Mucosa of gallbladder (tissue), 1 donor: ENCODE measurements at regions not wholly inside any gene's neighbourhood (a gene's known extent, or its start where the extent isn't known, plus 50 kb on each side); places are given as distances from the start of the nearest gene placed in this dataset.
"Not testable (repeated sequence)": the region's sequence is repeated elsewhere in the genome, so short reads cannot be mapped to it uniquely, and the experiment has no call there.

ENCODE experiments used
- DNase-seq: peaks from one replicate; pipeline ENCODE4 v3.0.0-alpha.2; 2020; ENCODE audit warnings: low spot score
- donor health status: DM: no; HTN: no; CAD: no.

DNA sequence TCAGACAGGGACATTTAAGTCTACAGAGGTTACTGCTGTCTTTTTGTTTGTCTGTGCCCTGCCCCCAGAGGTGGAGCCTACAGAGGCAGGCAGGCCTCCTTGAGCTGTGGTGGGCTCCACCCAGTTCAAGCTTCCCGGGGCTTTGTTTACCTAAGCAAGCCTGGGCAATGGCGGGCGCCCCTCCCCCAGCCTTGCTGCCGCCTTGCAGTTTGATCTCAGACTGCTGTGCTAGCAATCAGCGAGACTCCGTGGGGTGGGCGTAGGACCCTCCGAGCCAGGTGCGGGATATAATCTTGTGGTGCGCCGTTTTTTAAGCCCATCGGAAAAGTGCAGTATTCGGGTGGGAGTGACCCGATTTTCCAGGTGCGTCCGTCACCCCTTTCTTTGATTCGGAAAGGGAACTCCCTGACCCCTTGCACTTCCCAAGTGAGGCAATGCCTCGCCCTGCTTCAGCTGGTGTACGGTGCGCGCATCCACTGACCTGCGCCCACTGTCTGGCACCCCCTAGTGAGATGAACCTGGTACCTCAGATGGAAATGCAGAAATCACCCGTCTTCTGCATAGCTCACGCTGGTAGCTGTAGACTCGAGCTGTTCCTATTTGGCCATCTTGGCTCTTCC lies 134.1 kb upstream of the KITLG start:
- DNase-seq: not testable (repeated sequence)

DNA sequence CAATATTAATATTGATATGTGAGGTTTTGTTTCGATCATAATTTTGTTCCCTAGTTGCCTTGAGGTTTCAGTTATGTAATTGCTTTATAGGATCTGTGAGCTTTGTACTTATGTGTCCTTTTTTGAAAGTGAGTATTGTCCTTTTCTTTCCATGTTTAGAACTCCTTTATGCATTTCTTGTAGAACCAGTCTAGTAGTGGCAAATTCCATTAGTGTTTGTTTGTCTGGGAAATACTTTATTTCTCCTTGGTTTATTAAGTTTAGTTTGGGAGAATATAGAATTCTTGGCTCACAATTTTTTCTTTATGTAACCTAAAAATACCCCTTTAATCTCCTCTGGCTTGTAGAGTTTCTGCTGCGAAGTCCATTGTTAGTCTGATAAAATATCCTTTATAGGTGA lies 127.5 kb upstream of the KITLG start:
- DNase-seq: no peak

DNA sequence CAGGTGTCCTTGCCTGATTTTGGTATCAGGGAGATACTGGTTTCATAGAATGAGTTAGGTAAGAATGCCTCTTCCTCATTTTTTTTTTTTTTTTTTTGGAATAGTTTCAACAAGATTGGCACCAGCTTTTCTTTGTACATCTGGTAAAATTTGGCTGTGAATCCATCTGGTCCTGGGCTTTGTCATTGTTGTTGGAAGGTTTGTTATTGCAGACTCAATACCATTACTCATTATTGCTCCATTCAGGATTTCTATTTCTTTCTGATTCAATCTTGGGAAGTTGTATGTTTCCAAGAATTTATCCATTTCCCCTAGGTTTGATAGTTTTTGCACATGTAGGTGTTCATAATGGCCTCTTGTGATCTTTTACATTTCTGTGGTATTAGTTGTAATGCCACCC lies 126.0 kb upstream of the KITLG start:
- DNase-seq: no peak

GRCh38 chr12:88703790-88704189 lies 123.5 kb upstream of the KITLG start:
- no peak for DNase-seq

DNA sequence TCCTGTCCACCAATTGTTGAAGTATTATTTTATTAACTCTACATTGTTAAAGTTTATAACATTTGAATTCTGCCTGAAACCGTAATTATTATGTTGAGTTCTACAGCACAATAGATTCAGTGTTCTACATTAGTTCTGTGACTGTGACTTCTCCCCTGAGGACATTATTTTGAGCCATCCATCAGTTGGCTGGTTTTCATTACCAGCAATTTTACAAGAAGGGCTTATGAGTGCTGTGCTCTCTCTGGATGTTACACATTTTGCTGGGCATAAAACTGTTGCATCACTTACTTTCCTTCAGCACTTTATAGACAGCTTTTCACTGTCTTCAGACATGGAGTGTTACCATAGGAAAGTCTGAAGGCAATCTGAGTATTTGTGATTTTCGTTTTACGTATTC lies 118.2 kb upstream of the KITLG start:
- no peak for DNase-seq

GRCh38 chr12:88693837-88694445 lies 113.7 kb upstream of the KITLG start:
- DNase-seq: no peak

- DNase-seq: no peak
Measured at GRCh38 chr12:88691811-88692210, 111.5 kb upstream of the KITLG start.

DNA sequence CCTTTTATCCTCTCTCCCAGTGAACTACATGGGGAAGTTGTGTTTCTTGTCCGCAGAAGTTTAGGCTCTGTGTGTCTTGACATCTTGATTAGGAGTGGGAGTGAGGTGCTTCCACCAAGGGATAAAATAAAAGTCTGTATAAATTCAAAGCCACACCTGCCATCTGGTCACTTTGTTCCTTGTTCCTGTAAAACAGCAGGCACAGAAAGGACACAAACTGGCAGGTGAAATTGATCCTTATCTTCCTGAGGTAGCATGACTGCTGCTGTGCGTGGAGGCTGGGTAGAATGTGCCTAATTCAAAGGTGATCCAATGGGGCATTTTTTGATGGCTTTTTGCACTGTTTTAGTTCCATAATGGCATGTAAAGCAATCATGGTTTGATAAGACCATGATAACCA lies 104.3 kb upstream of the KITLG start:
- no peak for DNase-seq

DNA sequence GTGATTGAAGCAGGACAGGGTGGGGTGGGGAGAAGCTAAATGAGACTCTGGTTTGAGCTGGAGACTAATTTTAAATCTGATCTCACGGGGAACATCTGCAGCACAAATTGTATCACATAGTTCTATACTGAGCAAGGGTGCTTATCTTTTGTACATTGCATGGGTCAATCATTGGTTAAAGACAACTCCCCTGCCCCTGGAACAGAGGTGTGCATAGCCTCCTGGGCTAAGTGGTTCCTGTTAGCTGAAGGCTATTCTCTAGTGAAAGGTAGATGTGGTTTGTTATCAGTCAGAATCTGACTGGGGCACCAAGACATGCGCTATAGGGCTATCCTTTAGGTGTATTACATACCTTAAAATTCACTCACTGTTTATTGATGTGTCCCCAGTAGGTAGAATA lies 103.9 kb upstream of the KITLG start:
- DNase-seq: no peak

DNA sequence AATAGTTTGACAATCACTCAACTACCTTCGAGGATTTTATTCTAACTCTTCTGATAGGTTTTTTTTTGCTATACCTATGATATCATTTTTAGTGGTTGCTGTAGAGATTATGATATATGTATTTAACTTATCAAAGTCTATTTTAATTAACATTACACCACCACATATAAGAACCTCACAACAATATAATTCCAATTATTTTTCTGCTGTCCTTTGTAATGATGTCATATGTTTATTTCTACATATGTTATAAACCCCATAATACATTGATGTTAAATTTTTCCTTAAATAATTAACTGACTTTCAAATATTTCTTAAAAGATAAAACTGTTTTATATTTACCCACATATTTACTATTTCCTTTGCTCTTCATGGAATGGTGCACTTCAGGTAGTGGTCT lies 103.4 kb upstream of the KITLG start:
- no peak for DNase-seq

GRCh38 chr12:88681271-88681670 lies 101.0 kb upstream of the KITLG start:
- DNase-seq: no peak

DNA sequence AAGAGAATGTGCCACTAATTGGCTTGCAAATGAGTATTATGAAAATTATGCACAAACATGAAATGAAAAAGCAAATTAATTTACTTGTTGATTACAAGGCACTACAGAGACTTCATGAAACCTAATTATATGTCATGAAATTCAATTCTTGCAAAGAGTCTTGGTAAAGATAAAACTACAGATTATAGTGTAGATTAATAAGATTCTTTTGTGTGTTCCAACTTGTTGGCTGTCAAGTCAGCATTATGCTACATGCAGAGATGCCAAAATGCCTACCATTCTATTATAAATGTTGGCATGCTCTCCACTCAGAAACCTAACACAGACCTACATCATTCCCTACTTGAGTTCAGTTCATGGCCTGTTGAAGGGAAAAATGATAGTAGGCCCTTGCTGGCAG lies 97.2 kb upstream of the KITLG start:
- no peak for DNase-seq

DNA sequence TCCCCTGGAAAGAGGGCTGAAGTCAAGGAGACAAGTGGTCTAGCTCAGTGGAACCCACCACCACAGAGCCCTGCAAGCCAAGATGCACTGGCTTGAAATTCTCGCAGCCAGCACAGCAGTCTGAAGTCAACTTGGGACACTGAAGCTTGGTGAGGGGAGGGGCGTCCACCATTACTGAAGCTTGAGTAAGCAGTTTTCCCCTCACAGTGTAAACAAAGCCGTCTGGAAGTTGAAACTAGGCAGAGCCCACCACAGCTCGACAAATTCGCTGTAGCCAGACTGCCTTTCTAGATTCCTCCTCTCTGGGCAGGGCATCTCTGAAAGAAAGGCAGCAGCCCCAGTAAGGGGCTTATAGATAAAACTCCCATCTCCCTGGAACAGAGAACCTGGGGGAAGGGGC lies 87.3 kb upstream of the KITLG start:
- DNase-seq: not testable (repeated sequence)

- DNase-seq: no peak
Measured at GRCh38 chr12:88665071-88665470, 84.8 kb upstream of the KITLG start.

DNA sequence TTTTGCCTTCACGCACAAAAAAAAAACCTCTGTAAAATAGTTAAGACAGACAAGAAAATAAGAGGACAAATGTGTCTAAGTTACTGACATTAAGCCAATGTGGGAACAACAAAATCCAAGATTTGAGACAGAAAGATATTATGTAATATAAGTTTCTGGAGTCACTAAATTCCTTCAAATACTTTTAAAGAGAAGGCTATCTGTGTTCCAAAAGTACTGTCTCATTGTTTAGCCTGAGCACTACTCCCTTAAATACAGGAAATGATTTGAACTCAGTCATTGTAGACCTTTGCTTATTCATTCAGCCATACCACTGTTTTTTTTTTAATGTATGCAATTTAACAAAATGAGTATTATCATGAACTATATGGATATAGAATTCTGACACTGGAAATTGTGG lies 82.7 kb upstream of the KITLG start:
- DNase-seq: no peak

DNA sequence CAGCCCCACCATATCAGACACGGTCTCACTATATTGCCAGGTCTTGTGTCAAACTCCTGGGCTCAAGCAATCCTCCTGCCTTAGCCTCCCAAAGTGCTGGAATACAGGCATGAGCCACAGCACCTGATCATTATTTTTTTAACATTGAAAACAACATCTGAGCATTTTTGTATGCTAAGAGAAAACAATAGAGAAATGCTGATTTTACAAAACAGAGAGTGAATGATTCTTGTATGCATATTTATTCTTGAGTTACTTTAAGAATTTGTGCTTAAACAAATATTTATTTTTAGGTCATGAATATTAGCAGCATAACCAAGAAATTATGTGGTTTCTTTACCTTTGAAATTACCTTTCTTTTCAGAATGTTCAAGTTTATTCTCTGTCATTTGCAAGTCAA lies 81.8 kb upstream of the KITLG start:
- no peak for DNase-seq

GRCh38 chr12:88658009-88658408 lies 77.7 kb upstream of the KITLG start:
- peak; percentile 67 for DNase-seq

- no peak for DNase-seq
Measured at GRCh38 chr12:88650715-88651114, 70.4 kb upstream of the KITLG start.

DNA sequence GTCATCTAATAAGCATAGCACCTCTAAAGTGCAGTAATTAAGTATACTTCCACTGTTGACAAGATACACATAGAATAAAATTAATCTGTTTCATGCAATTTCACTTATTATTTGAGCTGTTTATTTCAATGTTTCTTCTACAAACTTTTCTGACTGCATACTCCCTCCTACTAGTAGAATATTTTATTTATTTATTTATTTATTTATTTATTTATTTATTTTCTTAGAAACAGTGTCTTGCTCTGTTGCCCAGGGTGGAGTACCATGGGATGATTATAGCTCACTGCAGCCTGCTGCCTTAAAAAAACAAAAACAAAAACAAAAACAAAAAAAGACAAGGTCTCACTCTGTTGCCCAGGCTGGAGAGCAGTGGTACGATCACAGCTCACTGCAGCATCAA lies 68.4 kb upstream of the KITLG start:
- DNase-seq: no peak

DNA sequence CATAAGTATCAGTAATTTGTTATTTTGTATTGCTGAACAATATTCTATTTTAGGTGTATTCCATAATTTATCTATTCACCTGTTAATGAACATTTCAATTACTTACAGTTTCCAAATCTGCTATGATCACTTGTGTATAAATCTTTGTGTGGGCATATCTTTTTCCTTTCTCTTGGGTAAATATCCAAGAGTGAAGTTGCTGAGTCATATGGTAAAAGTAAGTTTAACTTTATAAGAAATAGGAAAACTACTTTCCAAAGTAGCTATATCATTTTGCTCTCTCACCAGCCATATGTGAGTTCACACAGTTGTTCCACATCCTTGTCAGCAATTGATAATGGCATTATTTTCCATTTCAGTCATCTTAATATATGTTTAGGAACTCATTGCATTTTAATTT lies 66.6 kb upstream of the KITLG start:
- no peak for DNase-seq

GRCh38 chr12:88645816-88646215 lies 65.5 kb upstream of the KITLG start:
- no peak for DNase-seq

GRCh38 chr12:88644946-88645702 lies 64.9 kb upstream of the KITLG start:
- DNase-seq: no peak

DNA sequence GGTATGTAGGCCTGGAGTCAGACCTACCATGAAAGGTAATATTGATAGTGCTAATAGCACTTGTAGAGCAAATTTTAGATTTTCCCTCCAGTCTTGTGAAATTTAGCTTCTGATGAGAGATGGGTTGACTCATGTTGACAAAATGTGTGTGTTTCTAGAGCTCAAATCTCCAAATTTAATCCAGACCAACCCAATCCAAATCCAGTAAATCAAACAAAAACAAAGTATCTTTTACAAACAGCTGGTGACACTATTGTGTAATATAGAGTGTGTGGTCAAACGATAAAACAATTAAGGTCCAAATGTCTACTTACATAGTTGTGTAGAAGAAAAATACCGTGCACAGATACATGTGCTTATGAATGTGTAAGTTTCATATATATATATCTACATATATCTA lies 63.4 kb upstream of the KITLG start:
- DNase-seq: no peak
